ENCODE measurements at regions not wholly inside any gene's neighbourhood (a gene's known extent, or its start where the extent isn't known, plus 50 kb on each side); places are given as distances from the start of the nearest gene placed in this dataset.
"Not testable (repeated sequence)": the region's sequence is repeated elsewhere in the genome, so short reads cannot be mapped to it uniquely, and the experiment has no call there.

GRCh38 chr6:98352348-98352747 is 482.0 kb upstream of the POU3F2 start:
- no peak for DNase-seq

GRCh38 chr6:98358173-98358572 is 476.2 kb upstream of the POU3F2 start:
- DNase-seq = no peak

- no peak for DNase-seq
These were observed 468.0 kb upstream of the POU3F2 start for GRCh38 chr6:98366371-98366770.

GRCh38 chr6:98380589-98380988 is 453.8 kb upstream of the POU3F2 start:
- no peak for DNase-seq

GRCh38 chr6:98382246-98382645 is 452.1 kb upstream of the POU3F2 start:
- no peak for DNase-seq

- DNase-seq = no peak
These were observed 450.0 kb upstream of the POU3F2 start for GRCh38 chr6:98384334-98384733.

- no peak for DNase-seq
These were observed 449.6 kb upstream of the POU3F2 start for GRCh38 chr6:98384801-98385200.

GRCh38 chr6:98395610-98396166 is 438.7 kb upstream of the POU3F2 start:
- no peak for DNase-seq

GRCh38 chr6:98416027-98416426 is 418.3 kb upstream of the POU3F2 start:
- DNase-seq = no peak

GRCh38 chr6:98416497-98417158 is 417.7 kb upstream of the POU3F2 start:
- not testable (repeated sequence) for DNase-seq

- no peak for DNase-seq
These were observed 400.9 kb upstream of the POU3F2 start for GRCh38 chr6:98433325-98434056.

- no peak for DNase-seq
These were observed 390.7 kb upstream of the POU3F2 start for GRCh38 chr6:98443633-98444032.

- DNase-seq = no peak
These were observed 381.7 kb upstream of the POU3F2 start for GRCh38 chr6:98452685-98453084.

GRCh38 chr6:98454809-98455322 is 379.5 kb upstream of the POU3F2 start:
- no peak for DNase-seq

- DNase-seq = no peak
These were observed 375.7 kb upstream of the POU3F2 start for GRCh38 chr6:98458708-98459107.

GRCh38 chr6:98463038-98464000 is 371.1 kb upstream of the POU3F2 start:
- DNase-seq = no peak

- no peak for DNase-seq
These were observed 367.3 kb upstream of the POU3F2 start for GRCh38 chr6:98467091-98467490.

GRCh38 chr6:98467902-98468301 is 366.5 kb upstream of the POU3F2 start:
- no peak for DNase-seq

GRCh38 chr6:98469141-98469540 is 365.2 kb upstream of the POU3F2 start:
- no peak for DNase-seq

GRCh38 chr6:98470821-98471220 is 363.6 kb upstream of the POU3F2 start:
- no peak for DNase-seq

- DNase-seq = no peak
These were observed 362.9 kb upstream of the POU3F2 start for GRCh38 chr6:98471444-98471843.

- no peak for DNase-seq
These were observed 357.1 kb upstream of the POU3F2 start for GRCh38 chr6:98477231-98477630.

GRCh38 chr6:98484696-98485095 is 349.7 kb upstream of the POU3F2 start:
- DNase-seq = no peak
